ENCODE measurements at regions not wholly inside any gene's neighbourhood (a gene's known extent, or its start where the extent isn't known, plus 50 kb on each side); places are given as distances from the start of the nearest gene placed in this dataset.

DNA sequence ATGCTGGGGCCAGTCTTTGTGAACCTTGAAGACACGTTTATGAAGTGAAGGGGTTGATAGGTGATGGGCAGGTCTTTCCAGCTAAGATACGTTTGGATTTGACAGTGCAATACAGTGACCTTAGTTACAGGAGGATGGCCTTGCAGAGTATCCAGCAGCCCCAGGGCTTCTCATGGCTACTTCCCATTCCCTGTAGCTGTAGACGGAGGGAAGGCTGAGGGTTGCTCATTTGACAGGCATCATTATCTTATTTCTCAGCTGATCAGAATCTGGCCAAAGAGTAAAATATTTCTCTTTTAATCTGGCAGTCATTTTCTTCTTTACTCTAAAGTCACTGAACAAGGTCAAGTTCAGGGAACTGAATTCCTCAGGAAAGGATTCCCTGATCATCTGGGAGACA lies 85.1 kb upstream of the RMDN2 start:
- no peak for DNase-seq

DNA sequence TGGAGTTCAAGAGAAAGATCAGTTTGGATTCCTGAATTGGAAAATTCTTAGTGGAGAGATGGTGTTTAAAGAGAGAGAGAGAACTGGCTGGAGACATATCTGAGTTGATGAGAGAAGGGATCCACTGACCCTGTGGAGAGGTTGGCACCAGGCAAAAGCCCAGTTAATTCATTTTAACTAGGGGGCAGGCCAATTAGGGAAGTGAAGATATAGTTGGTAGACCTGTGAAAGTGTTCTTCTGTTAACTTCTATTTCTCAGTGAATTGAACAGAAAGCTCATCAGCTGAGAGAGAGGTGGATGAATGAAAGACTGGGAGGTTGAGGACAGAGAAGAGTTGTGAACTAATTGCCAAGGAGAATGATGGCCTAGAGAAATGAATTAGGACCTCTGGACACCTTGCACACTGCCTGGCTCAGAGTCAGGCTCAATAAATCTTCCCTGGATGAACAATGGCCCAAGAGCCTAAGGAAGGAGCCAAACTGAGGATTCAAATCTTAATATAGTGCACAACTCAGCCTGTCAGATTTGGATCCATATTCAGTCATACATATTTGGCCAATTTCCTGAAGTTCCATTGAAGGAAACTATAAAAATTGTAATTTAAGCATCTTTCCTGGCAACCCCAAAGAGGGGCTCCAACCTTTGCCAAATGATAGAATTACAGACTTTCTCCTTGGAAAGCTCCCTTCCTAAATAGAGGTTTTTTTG lies 82.2 kb upstream of the RMDN2 start:
- DNase-seq = no peak

- no peak for DNase-seq
Observed at GRCh38 chr2:37843556-37843955, 81.5 kb upstream of the RMDN2 start.

- no peak for DNase-seq
Observed at GRCh38 chr2:37846207-37846606, 78.9 kb upstream of the RMDN2 start.

DNA sequence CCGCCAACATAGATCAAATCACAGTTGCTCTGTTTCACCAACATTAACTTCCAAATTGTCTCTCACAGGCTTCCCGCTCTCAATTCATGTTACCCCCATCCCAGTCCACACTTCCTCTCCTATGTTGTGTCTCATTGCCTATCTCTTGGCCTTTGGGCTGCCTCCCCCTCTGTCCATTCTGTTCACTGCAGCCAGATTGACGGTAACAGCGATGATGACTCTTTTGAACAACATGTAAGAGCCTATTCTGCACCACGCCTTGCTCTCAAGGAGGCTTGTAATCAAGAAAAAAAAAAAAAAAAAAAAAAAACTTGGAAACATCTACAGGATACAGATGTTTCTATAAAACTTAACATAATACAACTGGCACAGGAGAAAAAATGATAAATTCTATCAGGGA lies 77.3 kb upstream of the RMDN2 start:
- DNase-seq = no peak

- no peak for DNase-seq
Observed at GRCh38 chr2:37848451-37848850, 76.6 kb upstream of the RMDN2 start.

DNA sequence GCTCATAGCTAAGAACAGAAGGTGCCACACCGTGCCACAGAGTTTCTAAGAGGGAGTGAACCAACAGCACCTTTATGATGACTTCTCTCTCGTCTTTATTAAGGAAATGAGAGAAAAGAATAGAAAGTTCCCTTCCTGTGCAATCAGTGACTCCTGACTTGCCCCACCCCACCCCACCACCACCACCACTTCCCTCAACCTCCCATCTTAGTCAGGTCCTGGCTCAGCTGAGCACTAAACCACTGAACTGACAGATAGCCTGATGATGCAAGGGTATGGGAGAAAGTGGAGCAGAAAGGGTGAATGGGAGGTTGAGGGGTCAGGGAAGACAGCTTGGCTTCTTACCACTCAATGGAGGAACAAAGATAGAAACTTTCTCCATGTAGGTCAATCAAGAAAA lies 75.2 kb upstream of the RMDN2 start:
- no peak for DNase-seq

- DNase-seq = no peak
Observed at GRCh38 chr2:37851428-37851827, 73.7 kb upstream of the RMDN2 start.

DNA sequence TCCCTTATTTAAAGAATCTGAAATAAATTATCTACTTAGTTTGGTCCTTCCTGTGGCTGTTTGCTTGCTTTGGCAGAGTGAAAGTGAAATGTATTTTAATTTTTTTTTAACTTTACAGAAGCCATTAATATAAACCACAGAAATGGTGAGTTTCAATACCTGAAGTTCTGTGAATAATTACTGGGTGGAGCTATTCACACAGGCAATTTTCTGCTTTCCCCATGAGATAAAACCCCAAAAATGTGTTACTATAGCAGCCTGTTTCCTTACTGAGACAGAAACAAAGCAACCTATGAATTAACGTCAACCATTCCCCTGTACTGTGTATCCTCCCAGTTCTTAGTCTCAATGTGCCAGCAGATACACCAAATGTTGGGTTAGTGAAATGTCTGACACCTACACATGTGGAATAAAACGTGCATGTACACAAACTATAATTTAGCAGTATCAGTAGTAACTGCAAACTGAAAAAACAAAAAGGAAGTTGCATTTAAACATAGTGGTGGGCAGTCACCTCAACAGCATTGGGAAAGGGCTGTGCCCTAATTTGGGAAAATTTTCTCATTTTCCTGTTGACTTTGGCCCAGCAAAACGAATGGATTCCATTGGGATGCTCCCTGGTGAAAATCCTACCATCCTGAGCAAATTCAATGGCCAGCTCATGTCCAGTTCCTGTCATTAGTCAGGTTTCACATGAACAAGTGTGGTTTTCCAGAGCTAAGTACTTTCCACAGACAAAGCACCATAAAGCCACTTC lies 73.1 kb upstream of the RMDN2 start:
- DNase-seq = no peak

- DNase-seq = no peak
Observed at GRCh38 chr2:37852585-37853014, 72.5 kb upstream of the RMDN2 start.

DNA sequence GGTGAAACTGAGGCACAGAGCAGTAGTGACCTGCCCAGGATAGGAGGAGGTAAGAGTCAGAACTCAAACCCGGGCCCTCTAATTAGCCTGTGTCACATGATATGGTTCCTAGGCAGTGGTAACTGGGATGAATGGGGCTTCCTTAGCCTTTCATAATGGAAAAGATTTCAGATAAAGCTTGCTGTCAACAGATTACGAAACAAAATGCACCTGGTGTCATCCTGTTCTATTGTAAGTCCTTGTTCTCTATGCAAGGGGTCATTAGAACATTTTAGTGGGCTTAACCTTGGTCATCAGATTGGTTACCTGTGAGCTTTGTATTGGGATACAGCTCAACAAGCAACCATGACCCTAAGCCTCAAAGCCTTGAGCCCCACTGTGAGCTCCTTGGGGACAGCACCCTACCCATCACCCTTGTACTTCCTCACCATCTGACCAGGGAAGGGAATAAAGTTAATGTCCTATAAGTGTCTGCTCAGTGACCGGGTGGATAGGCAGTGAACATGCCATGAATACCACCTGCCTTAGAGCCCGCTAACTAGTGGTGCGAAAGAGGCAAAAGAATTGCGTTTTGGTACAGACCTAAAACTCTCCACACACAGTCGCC lies 70.3 kb upstream of the RMDN2 start:
- no peak for DNase-seq

DNA sequence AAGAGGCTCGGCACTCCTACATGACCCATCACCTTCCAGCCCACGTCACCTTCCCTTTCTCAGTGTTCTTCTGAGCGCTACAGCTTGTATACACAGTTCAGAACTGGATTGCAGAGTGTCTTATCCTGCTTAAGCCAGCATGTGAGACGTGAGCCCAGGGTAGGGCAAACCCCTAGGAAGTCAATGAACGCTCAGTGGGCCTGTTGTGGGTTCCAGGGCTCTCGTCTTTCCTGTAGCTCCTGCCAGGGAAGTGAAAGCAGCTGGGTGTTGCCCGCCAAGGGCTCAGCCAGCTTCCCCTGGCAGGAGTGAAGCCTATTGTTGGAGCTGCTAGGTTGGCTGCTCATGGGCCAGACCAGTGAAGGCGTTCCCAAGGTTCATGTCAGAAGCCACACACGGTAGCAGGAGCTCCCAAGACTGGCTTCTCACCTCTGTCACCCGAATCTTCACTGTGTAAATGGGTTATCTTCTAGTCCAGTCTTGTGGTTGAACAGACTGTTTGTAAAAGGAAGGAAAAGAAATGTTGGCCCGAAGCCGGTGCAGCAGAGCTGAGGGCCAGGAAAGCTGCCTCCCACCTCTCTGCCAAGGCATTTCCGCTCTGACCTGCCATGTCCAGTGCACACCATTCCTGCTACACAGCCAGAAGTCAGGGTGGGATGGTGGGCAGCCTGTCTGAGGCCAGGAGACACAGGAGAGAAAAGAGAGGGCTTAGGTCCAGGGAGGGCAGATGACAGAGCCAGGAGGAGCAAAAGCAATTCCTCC lies 69.6 kb upstream of the RMDN2 start:
- DNase-seq = peak; percentile 63

GRCh38 chr2:37856101-37856751 lies 68.9 kb upstream of the RMDN2 start:
- no peak for DNase-seq

- no peak for DNase-seq
Observed at GRCh38 chr2:37857575-37858399, 67.3 kb upstream of the RMDN2 start.

GRCh38 chr2:37858400-37858711 lies 66.7 kb upstream of the RMDN2 start:
- no peak for DNase-seq

DNA sequence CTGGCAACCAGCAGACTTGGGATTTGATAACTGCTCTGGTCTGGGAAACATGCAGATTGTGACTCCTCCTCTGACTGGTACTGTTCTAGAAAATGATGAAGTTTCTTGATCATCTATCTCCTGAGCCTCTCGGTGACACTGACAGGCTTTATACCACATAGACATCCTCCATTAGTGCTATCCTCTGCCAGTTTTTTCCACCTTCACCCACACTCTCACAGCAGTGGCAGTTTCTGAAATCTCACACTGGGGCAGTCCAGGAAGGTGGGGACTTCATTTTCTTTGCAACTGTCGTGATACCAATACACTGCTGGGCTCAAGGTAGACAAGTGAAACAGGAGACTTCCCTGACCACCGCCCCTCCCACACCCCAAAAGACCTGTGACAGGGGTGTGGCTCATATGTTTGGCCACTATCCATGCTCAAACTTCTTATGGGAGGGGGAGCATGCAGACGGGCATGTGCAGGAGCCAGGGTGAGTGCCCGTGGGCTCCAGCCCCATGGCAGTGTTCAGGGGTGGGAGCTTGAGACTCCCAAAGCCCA lies 66.3 kb upstream of the RMDN2 start:
- no peak for DNase-seq

DNA sequence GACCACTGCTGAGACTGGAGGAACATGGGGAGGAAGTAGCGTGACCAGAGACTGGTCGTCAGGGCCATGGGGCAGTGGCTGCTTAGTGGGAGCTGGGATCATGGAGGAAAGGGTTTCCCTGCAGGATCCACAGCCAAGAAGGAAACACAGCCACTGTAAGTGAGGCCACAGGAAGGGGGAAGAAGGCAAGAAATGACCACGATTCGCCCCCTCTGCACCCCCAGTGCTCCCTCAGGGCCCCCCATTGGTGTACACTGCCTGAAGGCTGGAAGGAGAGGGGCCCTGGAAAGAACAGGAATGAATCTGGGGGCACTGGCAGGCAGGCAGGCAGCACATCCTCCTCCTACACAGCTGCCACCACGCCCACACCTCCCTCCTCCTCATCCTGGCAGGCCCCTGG lies 62.5 kb upstream of the RMDN2 start:
- no peak for DNase-seq

GRCh38 chr2:37864217-37864616 lies 60.9 kb upstream of the RMDN2 start:
- DNase-seq = no peak

GRCh38 chr2:37865640-37866039 lies 59.4 kb upstream of the RMDN2 start:
- no peak for DNase-seq

DNA sequence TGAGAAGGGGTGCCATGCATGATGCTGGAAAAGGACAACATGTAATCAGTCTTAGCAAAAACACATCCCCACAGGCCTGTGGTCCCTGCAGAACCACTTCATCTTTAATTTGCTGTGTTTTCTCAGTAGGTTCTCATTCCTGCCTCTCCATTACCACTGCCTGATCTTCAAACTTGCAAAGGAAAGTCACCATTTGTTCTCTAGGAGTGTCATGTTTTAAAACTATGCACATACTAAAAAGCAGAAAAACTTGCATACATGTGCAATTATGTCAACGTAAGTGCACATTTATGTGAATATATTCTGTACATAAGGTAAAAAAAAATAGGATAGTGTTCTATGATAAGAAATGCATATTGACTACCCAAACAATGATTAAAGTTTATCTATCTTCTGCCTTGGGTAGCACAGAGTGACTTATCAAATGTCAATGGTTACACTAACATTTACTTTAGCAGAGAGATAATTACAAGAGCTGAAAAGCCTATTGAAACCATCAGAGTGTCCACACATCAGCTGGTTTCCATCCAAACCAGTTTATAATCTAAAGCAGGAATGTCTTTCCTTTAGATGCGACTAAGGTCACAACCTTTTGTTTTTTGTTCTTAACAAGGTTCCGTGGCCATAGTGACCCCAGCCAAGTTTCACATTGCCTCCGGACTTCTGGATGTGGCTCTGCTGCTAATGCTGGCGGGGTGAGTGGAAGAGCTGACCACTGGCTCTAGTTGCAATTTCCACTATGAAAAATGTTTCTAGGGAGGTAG lies 58.7 kb upstream of the RMDN2 start:
- DNase-seq = no peak

GRCh38 chr2:37867166-37867565 lies 57.9 kb upstream of the RMDN2 start:
- DNase-seq = no peak

Measured in femur (tissue), 1 donor.